Thyroid gland (tissue), 4 donors: ENCODE measurements at regions not wholly inside any gene's neighbourhood (a gene's known extent, or its start where the extent isn't known, plus 50 kb on each side); places are given as distances from the start of the nearest gene placed in this dataset.

ENCODE experiments used
- DNase-seq, 2 donors: peaks; one replicate each; pipeline ENCODE4 v3.0.0-alpha.2; 2019
- H3K27ac ChIP-seq, 3 donors: fragments of 200-600 bp; sonication (generic); 1 replicate in 2 of 3; 2 replicates in 1 of 3; pipeline ENCODE4 v1.5.1; 2016 to 2019; ENCODE audit warnings: mild to moderate bottlenecking in 1 of 3, moderate library complexity in 1 of 3
- H3K27me3 ChIP-seq: fragments of 200-600 bp; sonication (generic); one replicate; pipeline ENCODE4 v1.5.1; 2019
- H3K36me3 ChIP-seq, 2 donors: fragments of 200-600 bp; sonication (generic); one replicate each; pipeline ENCODE4 v1.5.1; 2016 to 2019
- H3K4me1 ChIP-seq, 2 donors: fragments of 200-600 bp; sonication (generic); one replicate each; pipeline ENCODE4 v1.5.1; 2017 to 2019
- H3K4me3 ChIP-seq, 3 donors: fragments of 200-600 bp; sonication (generic); replicated peaks in 1 of 3; 1 replicate in 2 of 3; 2 replicates in 1 of 3; pipeline ENCODE4 v1.5.1; 2016; ENCODE audit warnings: mild to moderate bottlenecking in 1 of 3
- H3K9me3 ChIP-seq: fragments of 200-600 bp; sonication (generic); one replicate; pipeline ENCODE4 v1.5.1; 2017
- CTCF ChIP-seq, 6 experiments: fragments of 200-600 bp in 3 of 6; fragments of 450-650 bp in 3 of 6; sonication (generic) in 3 of 6; IDR thresholded peaks; one replicate each; pipeline ENCODE4 v1.5.1; 2016 to 2019; ENCODE audit warnings: antibody characterized with exemption in 6 of 6, mild to moderate bottlenecking in 2 of 6, inconsistent platforms in 1 of 6, moderate library complexity in 1 of 6
- POLR2A ChIP-seq, 2 donors: fragments of 450-650 bp; IDR thresholded peaks; one replicate each; pipeline ENCODE4 v1.6.1; 2017; ENCODE audit warnings: antibody characterized with exemption in 2 of 2, mild to moderate bottlenecking in 2 of 2, moderate library complexity in 1 of 2
- WGBS, 2 donors: methylation state at CpG; one replicate each; pipeline ENCODE4 v1.1.5; 2017; 5-methylcytosine and 5-hydroxymethylcytosine counted together
- intact Hi-C: fragments of 100-400 bp; cut with DNase I; formaldehyde crosslinking; loops from one replicate; pipeline ENCODE4 v1.15.1; 2023

DNA sequence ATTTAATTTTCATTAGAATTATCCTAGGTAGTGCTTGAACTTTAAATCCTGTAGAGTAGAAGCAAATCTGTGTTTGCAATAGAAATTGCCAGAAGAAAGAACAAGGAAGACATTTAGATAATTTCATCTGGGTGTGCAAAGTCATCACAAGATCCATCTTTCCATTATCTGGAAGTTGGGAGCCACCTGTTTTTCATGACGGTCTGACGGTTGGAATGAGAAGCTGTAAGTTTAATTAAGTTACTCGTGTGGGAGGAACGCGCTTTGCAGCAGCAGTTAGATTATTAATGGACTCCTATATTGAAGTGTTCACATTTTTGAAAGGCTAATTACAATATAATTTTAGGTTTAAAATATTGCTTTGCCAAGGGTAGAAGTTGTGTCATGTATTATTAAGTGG, 69.9 kb upstream of the PARD3B start:
- Histone ChIP-seq H3K9me3 (no peaks in the 10 kb centered on the region), H3K4me3 (no peak overlapping the region), H3K27ac (no peak overlapping the region), H3K4me1 (no peaks in the 10 kb centered on the region), H3K27me3 (no peaks in the 10 kb centered on the region), H3K36me3 (no peaks in the 10 kb centered on the region)
- intact Hi-C loops = no loop called here
- no peak for DNase-seq
- no peak for TF ChIP-seq CTCF (IDR thresholded peaks at IDR 0.05)
- no peak for TF ChIP-seq POLR2A (IDR thresholded peaks at IDR 0.05)
- 89 to 92% methylated on average over 5 of the region's 5 CpGs for WGBS, 2 donors

DNA sequence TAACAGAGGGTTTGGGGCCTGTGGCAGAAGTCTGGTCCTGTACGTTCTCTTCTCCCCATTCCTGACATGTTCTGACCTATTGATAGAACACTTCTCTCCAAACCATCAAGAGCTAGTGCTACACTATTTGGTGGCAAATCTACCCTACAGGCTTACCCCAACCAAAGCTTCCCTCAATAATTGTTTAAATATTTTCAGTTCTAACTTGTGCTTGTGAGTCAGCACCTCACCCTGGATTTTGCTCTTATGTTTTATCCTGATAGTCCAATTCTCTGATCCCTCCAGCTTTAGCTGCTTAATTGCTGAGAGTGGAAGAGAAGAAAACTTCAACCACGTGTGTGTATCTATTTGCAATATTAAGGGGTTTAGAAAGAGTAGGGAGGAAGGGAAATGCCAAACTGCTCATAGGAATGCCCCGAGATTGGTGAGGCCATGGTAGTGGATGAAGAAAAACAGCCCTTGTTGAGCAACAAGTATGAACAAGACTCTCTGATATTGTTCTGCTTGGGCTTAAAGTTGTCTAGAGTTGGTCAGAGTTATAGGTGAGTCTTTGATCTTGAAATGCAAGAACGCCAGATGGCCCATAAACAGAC, 67.8 kb upstream of the PARD3B start:
- intact Hi-C loops = no loop called here
- Histone ChIP-seq H3K27ac (no peak overlapping the region), H3K36me3 (no peaks in the 10 kb centered on the region), H3K4me1 (no peaks in the 10 kb centered on the region), H3K27me3 (no peaks in the 10 kb centered on the region), H3K9me3 (no peaks in the 10 kb centered on the region), H3K4me3 (no peak overlapping the region)
- WGBS, 2 donors = 86 to 87% methylated on average over 4 of the region's 4 CpGs
- TF ChIP-seq POLR2A (IDR thresholded peaks at IDR 0.05) = no peak
- TF ChIP-seq CTCF (IDR thresholded peaks at IDR 0.05) = no peak
- DNase-seq = no peak

- no peak overlapping the region for H3K4me3 ChIP-seq
- no peak for DNase-seq
- no peaks in the 10 kb centered on the region for H3K36me3 ChIP-seq
- H3K27me3 ChIP-seq = no peaks in the 10 kb centered on the region
- intact Hi-C loops = no loop called here
- TF ChIP-seq CTCF (IDR thresholded peaks at IDR 0.05) (no peak), POLR2A (IDR thresholded peaks at IDR 0.05) (no peak)
- 83 to 86% methylated on average over 4 of the region's 4 CpGs for WGBS, 2 donors
- no peaks in the 10 kb centered on the region for H3K9me3 ChIP-seq
- H3K27ac ChIP-seq = no peak overlapping the region
- H3K4me1 ChIP-seq = no peaks in the 10 kb centered on the region
Observed at GRCh38 chr2:204479557-204479956, 65.7 kb upstream of the PARD3B start.

DNA sequence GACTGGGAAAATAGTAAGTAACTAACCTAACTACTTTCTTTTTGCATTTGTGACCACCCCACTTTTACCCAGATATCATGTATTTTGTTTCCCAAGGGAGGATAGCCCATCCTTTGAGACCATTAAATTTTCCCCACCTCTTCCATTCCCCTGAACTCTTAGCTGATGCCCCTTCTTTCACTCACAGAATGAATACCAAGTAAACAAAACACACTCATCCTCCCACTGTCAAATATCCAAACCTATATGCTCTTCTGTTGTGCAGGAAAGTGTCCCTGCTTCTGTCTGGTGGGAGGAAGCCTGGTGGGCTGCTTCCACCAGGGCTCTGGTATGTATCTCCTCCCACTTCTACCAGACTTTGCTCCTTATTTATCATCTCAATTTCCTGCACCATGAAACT, 64.6 kb upstream of the PARD3B start:
- DNase-seq = no peak
- H3K27ac ChIP-seq = no peak overlapping the region
- no peak overlapping the region for H3K4me3 ChIP-seq
- TF ChIP-seq CTCF (IDR thresholded peaks at IDR 0.05) = no peak
- TF ChIP-seq POLR2A (IDR thresholded peaks at IDR 0.05) = no peak
- H3K4me1 ChIP-seq = no peaks in the 10 kb centered on the region
- H3K9me3 ChIP-seq = no peaks in the 10 kb centered on the region
- H3K36me3 ChIP-seq = no peaks in the 10 kb centered on the region
- intact Hi-C loops = no loop called here
- no peaks in the 10 kb centered on the region for H3K27me3 ChIP-seq

- H3K27me3 ChIP-seq = no peaks in the 10 kb centered on the region
- H3K4me3 ChIP-seq = no peak overlapping the region
- DNase-seq = peak; percentile 15 to 36
- H3K27ac ChIP-seq = no peak overlapping the region
- H3K9me3 ChIP-seq = no peaks in the 10 kb centered on the region
- no peaks in the 10 kb centered on the region for H3K36me3 ChIP-seq
- intact Hi-C loops = no loop called here
- TF ChIP-seq CTCF (IDR thresholded peaks at IDR 0.05) (no peak), POLR2A (IDR thresholded peaks at IDR 0.05) (no peak)
- no peaks in the 10 kb centered on the region for H3K4me1 ChIP-seq
- WGBS, 2 donors = 54 to 58% methylated on average over 4 of the region's 4 CpGs
Observed at GRCh38 chr2:204483608-204484081, 61.6 kb upstream of the PARD3B start.
